Superior temporal gyrus (tissue), 1 donor: ENCODE measurements at regions not wholly inside any gene's neighbourhood (a gene's known extent, or its start where the extent isn't known, plus 50 kb on each side); places are given as distances from the start of the nearest gene placed in this dataset.

ENCODE experiments used
- DNase-seq: peaks from one replicate; pipeline ENCODE4 v3.0.0-alpha.2; 2016; ENCODE audit errors: extremely low spot score

GRCh38 chr10:2118201-2118600, 380.9 kb upstream of the ADARB2 start:
- no peak for DNase-seq

GRCh38 chr10:2117641-2118040, 380.3 kb upstream of the ADARB2 start:
- no peak for DNase-seq

GRCh38 chr10:2111965-2112364, 374.6 kb upstream of the ADARB2 start:
- no peak for DNase-seq

GRCh38 chr10:2108496-2108895, 371.2 kb upstream of the ADARB2 start:
- DNase-seq, result no peak

- no peak for DNase-seq
Observed at GRCh38 chr10:2106641-2107040, 369.3 kb upstream of the ADARB2 start.

GRCh38 chr10:2099321-2099720, 362.0 kb upstream of the ADARB2 start:
- DNase-seq, result no peak

- DNase-seq, result no peak
Observed at GRCh38 chr10:2097937-2098336, 360.6 kb upstream of the ADARB2 start.

- DNase-seq, result no peak
Observed at GRCh38 chr10:2094171-2094570, 356.8 kb upstream of the ADARB2 start.

GRCh38 chr10:2083591-2083990, 346.3 kb upstream of the ADARB2 start:
- no peak for DNase-seq

- no peak for DNase-seq
Observed at GRCh38 chr10:2081501-2081900, 344.2 kb upstream of the ADARB2 start.

- no peak for DNase-seq
Observed at GRCh38 chr10:2079603-2080078, 342.3 kb upstream of the ADARB2 start.

- DNase-seq, result no peak
Observed at GRCh38 chr10:2077231-2077630, 339.9 kb upstream of the ADARB2 start.

GRCh38 chr10:2076528-2076927, 339.2 kb upstream of the ADARB2 start:
- no peak for DNase-seq

GRCh38 chr10:2067015-2067414, 329.7 kb upstream of the ADARB2 start:
- no peak for DNase-seq

GRCh38 chr10:2054728-2055127, 317.4 kb upstream of the ADARB2 start:
- no peak for DNase-seq

GRCh38 chr10:2053805-2054204, 316.5 kb upstream of the ADARB2 start:
- no peak for DNase-seq

- no peak for DNase-seq
Observed at GRCh38 chr10:2051108-2051507, 313.8 kb upstream of the ADARB2 start.

- no peak for DNase-seq
Observed at GRCh38 chr10:2049560-2049959, 312.2 kb upstream of the ADARB2 start.

GRCh38 chr10:2048337-2048973, 311.1 kb upstream of the ADARB2 start:
- no peak for DNase-seq

GRCh38 chr10:2047679-2048078, 310.4 kb upstream of the ADARB2 start:
- DNase-seq, result no peak

GRCh38 chr10:2043379-2043778, 306.1 kb upstream of the ADARB2 start:
- DNase-seq, result no peak

GRCh38 chr10:2038036-2038435, 300.7 kb upstream of the ADARB2 start:
- no peak for DNase-seq

GRCh38 chr10:2037246-2037645, 299.9 kb upstream of the ADARB2 start:
- DNase-seq, result no peak

GRCh38 chr10:2036209-2036608, 298.9 kb upstream of the ADARB2 start:
- DNase-seq, result no peak
